GM21381 (cell line): ENCODE measurements at regions not wholly inside any gene's neighbourhood (a gene's known extent, or its start where the extent isn't known, plus 50 kb on each side); places are given as distances from the start of the nearest gene placed in this dataset.

Experiments used
- ATAC-seq: cut with Tn5 transposase; IDR thresholded peaks from one replicate; pipeline ENCODE4 v1.9.1; 2021; ENCODE audit warnings: mild to moderate bottlenecking, moderate library complexity; ENCODE audit not compliant: unreplicated experiment

GRCh38 chr3:162103808-162104207 lies 607.2 kb downstream of the OTOL1 start:
- ATAC-seq, result no peak

GRCh38 chr3:162111861-162112260 lies 615.3 kb downstream of the OTOL1 start:
- ATAC-seq, result no peak

- no peak for ATAC-seq
Measured at GRCh38 chr3:162112719-162113118, 616.1 kb downstream of the OTOL1 start.

GRCh38 chr3:162117961-162118360 lies 621.4 kb downstream of the OTOL1 start:
- ATAC-seq, result no peak

GRCh38 chr3:162119651-162120050 lies 623.0 kb downstream of the OTOL1 start:
- ATAC-seq, result no peak

- no peak for ATAC-seq
Measured at GRCh38 chr3:162122405-162122804, 625.8 kb downstream of the OTOL1 start.

DNA sequence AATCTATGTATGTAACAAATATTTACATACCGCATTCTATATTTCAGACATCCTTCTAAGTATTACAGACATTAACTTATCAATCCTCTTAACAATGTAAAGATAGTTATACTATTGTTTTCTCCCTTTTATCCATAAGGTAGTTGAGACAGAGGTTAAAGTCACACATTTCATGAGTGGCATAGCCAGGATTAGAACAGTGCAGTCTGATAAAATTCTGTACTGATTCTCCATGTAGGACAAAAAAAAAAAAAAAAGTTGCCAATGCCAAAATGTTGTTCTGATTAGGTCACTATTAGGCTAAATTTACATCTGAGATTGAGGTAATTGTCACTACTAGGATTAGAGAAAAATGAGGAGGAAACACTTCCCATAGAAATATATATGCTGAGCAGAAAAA lies 629.2 kb downstream of the OTOL1 start:
- no peak for ATAC-seq

DNA sequence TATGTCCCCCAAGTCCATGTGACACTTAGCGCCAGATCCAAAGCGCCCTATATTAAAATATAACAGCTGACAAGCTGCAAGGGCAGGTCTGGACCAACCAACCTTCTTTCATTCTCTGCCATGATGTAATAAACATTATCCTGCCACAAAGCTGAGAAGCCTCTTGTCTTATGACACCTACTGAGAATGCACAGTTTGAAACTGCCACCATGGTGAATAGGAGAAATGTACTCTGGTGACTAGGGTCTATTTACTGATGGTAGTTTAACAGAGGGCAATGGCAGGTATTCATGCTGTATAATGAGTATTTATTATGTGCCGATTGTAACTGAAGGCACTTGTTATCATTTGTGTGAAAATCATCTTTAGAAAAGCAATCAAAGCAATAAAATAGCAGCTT lies 634.0 kb downstream of the OTOL1 start:
- no peak for ATAC-seq

DNA sequence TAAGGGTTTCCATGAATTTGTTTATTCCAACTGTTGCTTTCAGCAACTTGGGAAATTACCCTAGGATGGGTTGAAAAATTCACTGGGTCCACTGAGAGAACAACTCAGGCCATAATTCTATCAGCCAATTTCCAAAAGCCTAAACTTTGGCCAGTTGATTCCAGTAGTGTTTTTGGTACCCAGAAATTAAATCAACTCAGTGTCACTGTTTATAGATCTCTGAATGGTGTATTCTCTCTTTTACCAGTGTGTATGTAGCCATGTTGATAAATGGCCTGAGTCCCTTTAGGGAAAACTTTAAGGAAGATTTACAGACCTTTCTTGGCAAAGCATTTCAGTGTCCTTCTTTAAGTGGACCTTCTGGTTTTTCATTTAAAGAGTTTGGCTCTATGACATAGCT lies 636.4 kb downstream of the OTOL1 start:
- no peak for ATAC-seq

- ATAC-seq, result no peak
Measured at GRCh38 chr3:162134571-162134970, 638.0 kb downstream of the OTOL1 start.

DNA sequence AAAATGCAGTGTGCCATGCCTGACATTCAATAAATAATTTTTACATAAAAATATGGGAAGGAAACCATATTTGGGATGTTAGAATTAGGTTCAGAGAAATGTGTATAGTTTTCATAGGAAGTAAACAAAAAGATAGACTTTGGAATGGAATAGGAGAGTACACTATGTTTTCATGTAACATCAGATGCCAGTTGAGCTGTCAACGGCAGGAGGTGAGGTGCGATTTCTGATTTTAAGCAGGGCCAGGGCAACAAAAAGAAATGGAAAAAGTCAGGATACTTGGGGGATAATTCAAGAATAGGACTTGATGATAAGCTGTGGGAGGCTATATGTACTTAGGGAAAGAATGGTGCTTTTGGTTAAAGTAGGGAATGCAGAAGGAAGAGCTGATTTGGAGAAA lies 639.5 kb downstream of the OTOL1 start:
- ATAC-seq, result no peak

DNA sequence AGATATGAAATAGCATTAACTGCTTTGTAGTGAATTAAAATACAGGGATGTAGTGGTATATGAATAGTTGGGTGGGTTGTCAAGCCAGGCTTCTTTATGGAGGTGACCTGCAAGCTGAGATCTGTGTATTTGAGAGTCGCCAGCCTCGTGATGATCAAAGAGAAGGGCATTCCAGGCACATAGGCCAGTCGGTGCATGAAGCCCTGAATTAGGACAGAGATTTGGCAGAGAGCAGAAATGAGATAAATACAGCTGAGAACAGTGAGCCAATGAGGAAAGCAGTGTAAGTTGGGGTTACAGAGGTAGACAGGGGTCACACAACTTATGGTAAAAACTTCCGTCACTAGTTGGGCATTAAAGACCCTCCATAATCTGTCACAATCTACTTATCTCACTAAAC lies 641.9 kb downstream of the OTOL1 start:
- ATAC-seq, result no peak

DNA sequence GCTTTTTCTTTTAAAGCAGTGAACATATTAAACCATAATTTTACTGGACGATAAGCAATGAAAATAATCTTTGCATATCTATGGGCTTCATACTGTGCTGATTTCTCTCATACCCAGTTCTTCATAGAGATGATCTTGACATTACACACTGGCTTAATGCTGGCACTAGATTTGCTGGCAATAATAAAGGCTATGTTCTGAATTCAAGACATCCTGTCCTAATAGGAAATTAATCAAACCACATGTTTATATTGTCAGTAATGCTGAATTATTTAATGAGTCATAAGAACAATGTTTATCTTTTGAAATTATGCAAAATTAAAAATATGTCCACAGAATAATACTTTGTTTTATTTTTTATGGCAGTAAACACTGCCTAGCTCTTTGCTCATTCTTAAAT lies 643.2 kb downstream of the OTOL1 start:
- ATAC-seq, result no peak

DNA sequence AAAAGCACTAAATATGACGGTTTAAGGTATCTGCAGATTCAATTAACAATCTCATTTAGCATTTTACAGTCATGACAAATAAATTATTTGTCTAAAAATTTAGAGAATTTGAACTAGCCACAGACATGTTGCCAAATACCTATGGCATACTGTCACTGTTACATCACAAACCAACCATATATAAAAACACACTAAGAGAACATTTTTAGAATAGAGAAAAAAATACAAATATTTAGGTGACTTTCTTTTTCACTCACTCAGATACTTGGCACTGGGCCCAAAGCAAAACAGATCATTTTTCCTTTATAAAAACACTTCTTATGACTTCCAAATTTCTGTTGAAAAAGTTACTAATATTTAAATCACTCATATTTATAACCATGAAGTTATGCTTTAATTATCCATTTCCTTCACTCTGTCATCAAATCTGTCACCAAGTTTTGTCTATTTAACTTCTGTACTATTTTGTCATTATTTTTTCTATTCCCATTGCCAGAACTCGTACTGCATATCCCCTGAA lies 644.7 kb downstream of the OTOL1 start:
- ATAC-seq, result no peak

GRCh38 chr3:162142511-162142910 lies 645.9 kb downstream of the OTOL1 start:
- ATAC-seq, result no peak

- ATAC-seq, result no peak
Measured at GRCh38 chr3:162143180-162143579, 646.6 kb downstream of the OTOL1 start.

DNA sequence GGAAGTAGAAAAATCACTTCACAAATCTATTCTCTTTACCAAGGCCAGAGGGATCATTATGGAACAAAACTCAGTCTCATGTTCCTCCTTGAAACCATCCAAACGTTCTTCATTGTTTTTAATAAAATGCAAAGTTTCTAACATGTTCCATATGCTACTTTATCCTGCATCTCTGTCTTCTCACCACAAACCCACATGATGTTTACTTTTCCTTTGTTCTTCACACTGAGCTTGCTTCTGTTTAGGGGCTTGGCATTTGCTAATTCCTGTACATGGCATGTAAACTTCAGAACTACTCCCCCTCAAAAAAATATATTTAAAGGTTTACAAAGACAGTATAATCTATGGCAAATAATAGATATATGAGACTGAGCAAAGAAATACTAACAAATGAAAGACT lies 651.4 kb downstream of the OTOL1 start:
- no peak for ATAC-seq

DNA sequence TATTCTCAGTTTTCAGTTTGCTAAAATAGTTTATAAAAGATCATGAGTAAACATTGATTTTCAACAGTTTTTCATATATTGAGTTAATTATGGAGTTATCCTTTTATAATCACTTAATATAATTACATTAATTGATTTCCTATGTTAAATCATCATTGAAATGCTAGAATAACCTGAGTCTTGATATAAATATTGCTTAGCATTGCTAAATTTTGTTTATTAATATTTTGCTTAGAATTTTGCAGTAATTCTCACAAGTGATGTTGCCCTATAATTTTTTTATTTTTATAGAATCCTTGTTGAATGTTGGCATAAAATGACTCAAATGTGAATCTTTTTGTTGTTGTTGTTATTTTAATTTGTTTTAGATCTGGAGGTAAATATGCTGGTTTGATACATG lies 654.2 kb downstream of the OTOL1 start:
- ATAC-seq, result no peak

DNA sequence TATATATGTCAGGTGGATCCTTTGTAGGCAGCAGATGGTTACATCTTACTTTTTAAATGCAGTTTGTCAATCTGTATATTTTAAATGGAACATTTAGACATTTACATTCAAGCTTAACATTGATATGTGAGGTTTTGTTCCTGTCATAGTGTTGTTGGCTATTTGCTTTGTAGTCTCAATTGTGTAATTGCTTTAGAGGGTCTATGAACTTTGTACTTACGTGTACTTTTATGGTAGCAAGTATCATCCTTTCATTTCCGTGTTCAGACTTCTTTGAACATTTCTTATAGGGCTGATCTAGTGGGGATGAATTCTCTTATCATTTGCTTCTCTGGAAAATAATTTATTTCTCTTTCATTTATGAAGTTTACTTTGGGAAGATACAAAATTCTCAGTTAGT lies 656.0 kb downstream of the OTOL1 start:
- no peak for ATAC-seq

DNA sequence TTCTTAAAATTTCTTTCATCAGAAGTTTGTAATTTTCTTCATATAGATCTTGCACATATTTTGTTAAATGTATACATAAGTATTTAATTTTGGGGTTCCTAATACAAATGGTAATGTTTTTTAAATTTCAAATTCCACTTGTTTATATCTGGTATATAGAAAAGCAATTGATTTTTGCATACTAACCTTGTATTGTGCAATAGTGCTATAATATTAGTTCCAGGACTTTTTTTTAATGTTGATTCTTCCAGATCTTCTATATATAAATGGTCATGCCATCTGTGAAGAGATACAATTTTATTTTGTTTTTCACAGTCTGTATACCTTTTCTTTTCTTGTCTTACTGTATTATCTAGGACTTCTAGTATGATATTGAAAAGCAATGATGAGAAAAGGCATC lies 665.0 kb downstream of the OTOL1 start:
- ATAC-seq, result no peak

DNA sequence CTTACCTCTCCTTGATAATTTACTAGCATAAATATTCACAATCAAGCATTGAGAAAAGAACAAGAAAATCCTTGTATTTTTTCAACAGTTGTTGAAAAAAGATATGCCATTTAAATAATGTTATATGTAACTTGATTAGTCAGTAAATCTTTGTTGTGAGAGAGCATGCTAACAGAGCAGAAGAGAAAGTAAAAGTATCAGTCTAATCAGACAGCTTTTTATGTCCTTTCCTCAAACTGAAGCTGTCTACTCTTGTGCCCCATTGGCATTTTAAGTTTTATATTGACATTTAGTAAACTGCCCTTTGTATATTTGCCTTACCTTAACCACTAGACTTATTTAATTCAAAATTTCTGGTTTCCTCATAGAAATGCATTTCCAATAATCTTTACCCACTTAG lies 668.7 kb downstream of the OTOL1 start:
- ATAC-seq, result no peak

GRCh38 chr3:162166543-162166942 lies 669.9 kb downstream of the OTOL1 start:
- no peak for ATAC-seq

DNA sequence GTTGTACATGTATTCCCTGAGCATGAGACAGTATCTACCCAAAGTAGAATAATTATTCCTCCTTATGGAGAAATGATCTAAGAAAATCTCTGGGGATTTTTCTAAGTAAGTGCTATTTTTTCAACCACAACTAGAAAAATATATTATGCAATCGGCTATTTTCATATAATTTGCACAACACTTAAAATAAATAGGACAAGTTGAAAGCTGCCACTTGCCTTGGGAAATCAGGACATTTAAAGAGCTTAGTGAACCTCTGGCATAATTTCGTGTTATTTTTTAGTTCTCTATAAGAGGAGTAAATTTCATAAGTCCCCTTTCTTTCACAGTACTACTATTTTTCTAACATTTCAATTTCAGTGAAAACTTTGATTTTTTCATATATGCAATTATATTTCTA lies 672.1 kb downstream of the OTOL1 start:
- no peak for ATAC-seq

GRCh38 chr3:162170581-162170980 lies 674.0 kb downstream of the OTOL1 start:
- ATAC-seq, result no peak
